Activated T-cell treated with anti-CD3 and anti-CD28 coated beads for 48 hours (primary cell): ENCODE measurements at regions not wholly inside any gene's neighbourhood (a gene's known extent, or its start where the extent isn't known, plus 50 kb on each side); places are given as distances from the start of the nearest gene placed in this dataset.

Source experiments
- DNase-seq: peaks from one replicate; pipeline ENCODE4 v3.0.0-alpha.2; 2020; ENCODE audit warnings: low read depth

DNA sequence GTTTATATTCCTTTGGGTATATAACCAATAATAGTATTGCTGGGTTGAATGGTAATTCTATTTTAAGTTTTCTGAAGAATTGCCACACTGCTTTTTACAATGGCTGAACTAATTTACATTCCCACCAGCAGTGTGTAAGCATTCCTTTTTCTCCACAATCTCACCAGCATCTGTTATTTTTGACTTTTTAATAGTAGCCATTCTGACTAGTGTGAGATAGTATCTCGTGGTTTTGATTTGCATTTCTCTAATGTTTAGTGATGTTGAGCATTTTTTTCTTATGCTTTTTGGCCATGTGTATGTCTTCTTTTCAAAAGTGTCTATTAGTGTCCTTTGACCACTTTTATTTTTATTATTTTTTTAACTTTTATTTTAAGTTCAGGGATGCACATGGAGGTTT, 275.3 kb downstream of the METTL15 start:
- no peak for DNase-seq
